ENCODE measurements at regions not wholly inside any gene's neighbourhood (a gene's known extent, or its start where the extent isn't known, plus 50 kb on each side); places are given as distances from the start of the nearest gene placed in this dataset.
"Not testable (repeated sequence)": the region's sequence is repeated elsewhere in the genome, so short reads cannot be mapped to it uniquely, and the experiment has no call there.

DNA sequence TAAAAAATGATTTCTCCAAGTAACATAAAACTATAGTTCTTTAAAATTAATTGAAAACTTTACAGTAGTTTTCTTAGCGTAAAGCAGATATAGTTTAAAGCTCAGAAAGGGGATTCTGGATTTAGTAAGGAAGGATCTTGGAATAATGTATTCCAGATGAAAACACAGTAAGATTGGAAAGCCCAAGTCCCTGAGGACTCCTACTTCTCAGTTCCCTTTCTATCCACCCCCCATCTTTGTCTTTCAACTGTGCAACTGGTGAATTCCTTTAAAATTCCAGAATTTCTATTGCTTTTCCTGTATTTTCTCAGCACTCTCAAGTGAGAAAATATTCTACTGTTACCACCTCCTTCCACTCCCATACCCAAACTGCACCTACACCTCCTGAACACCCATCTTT lies 184.5 kb upstream of the FBN2 start:
- no peaks in the 10 kb centered on the region for H3K79me2 ChIP-seq (ENCODE audit: insufficient read depth)
- H3F3A ChIP-seq (replicated peaks; ENCODE audit: insufficient read depth) = no peaks in the 10 kb centered on the region
- no peaks in the 10 kb centered on the region for H3K4me1 ChIP-seq (ENCODE audit: control insufficient read depth in 1 of 2, insufficient read depth in 2 of 2, low read depth in 1 of 2, low read length in 1 of 2)
- H4K20me1 ChIP-seq (ENCODE audit: insufficient read depth) = no peaks in the 10 kb centered on the region
- H3K9ac ChIP-seq = no peak overlapping the region
- no peak overlapping the region for H3K4me3 ChIP-seq (ENCODE audit: low read depth in 2 of 2, low read length in 1 of 2)
- TF ChIP-seq PBX3 (IDR thresholded peaks at IDR 0.05) (no peak), IRF3 (IDR thresholded peaks at IDR 0.05; ENCODE audit: low read depth, low read length) (no peak), CTCF (IDR thresholded peaks at IDR 0.05) (no peak), RAD21 (IDR thresholded peaks at IDR 0.05; ENCODE audit: low read length) (no peak), RXRA (IDR thresholded peaks at IDR 0.05; ENCODE audit: borderline replicate concordance, low read depth) (no peak), JUND (IDR thresholded peaks at IDR 0.05) (no peak), TEAD4 (IDR thresholded peaks at IDR 0.05; ENCODE audit: borderline replicate concordance, insufficient read depth) (no peak), NFIC (IDR thresholded peaks at IDR 0.05; ENCODE audit: borderline replicate concordance) (no peak), RFX5 (IDR thresholded peaks at IDR 0.05; ENCODE audit: low read length) (no peak), GABPA (IDR thresholded peaks at IDR 0.05; ENCODE audit: low read depth) (no peak), ELF1 (IDR thresholded peaks at IDR 0.05) (no peak), CHD2 (IDR thresholded peaks at IDR 0.05; ENCODE audit: low read length, partially characterized antibody) (no peak), TCF12 (IDR thresholded peaks at IDR 0.05) (no peak), FOXM1 (IDR thresholded peaks at IDR 0.05; ENCODE audit: low read depth) (no peak), TAF1 (IDR thresholded peaks at IDR 0.05; ENCODE audit: borderline replicate concordance, low read depth, low read length) (no peak), NRF1 (IDR thresholded peaks at IDR 0.05; ENCODE audit: low read depth, low read length) (no peak), EP300 (IDR thresholded peaks at IDR 0.05; ENCODE audit: borderline replicate concordance in 1 of 2, low read depth in 1 of 2, low read length in 1 of 2) (no peak), SMC3 (IDR thresholded peaks at IDR 0.05; ENCODE audit: low read depth, low read length) (no peak), SIN3A (IDR thresholded peaks at IDR 0.05; ENCODE audit: borderline replicate concordance, low read depth, low read length) (no peak), REST (IDR thresholded peaks at IDR 0.05; ENCODE audit: low read depth, low read length) (no peak)
- no peaks in the 10 kb centered on the region; the same call in 1 of the 2 replicates for H3K27me3 ChIP-seq (ENCODE audit: insufficient read depth)
- WGBS (ENCODE audit: low lambda C conversion rate) = 22% methylated on average over 1 of the region's 1 CpG
- H3K27ac ChIP-seq (ENCODE audit: low read depth in 2 of 2, low read length in 1 of 2) = no peak overlapping the region
- no peaks in the 10 kb centered on the region for H3K9me2 ChIP-seq
- no peaks in the 10 kb centered on the region for H3K9me3 ChIP-seq
- no peak for DNase-seq
- ChIA-PET POLR2A (no interaction called here), CTCF (no interaction called here)
- H3K4me2 ChIP-seq = no peak overlapping the region
- H3K36me3 ChIP-seq (replicated peaks in 1 of 2; ENCODE audit: control insufficient read depth in 1 of 2, insufficient read depth in 2 of 2, low read length in 1 of 2) = no peaks in the 10 kb centered on the region
- no peak overlapping the region for H2AFZ ChIP-seq (ENCODE audit: low read depth)

- H3K4me3 ChIP-seq (ENCODE audit: low read depth in 2 of 2, low read length in 1 of 2); H3F3A ChIP-seq (replicated peaks; ENCODE audit: insufficient read depth); CTCF ChIA-PET; H3K79me2 ChIP-seq (ENCODE audit: insufficient read depth); POLR2A ChIA-PET; DNase-seq; H3K4me1 ChIP-seq (ENCODE audit: control insufficient read depth in 1 of 2, insufficient read depth in 2 of 2, low read depth in 1 of 2, low read length in 1 of 2); H3K4me2 ChIP-seq; H3K9me2 ChIP-seq; H3K9ac ChIP-seq; H3K9me3 ChIP-seq; H3K27ac ChIP-seq (ENCODE audit: low read depth in 2 of 2, low read length in 1 of 2); H2AFZ ChIP-seq (ENCODE audit: low read depth); H3K27me3 ChIP-seq (ENCODE audit: insufficient read depth); H4K20me1 ChIP-seq (ENCODE audit: insufficient read depth); H3K36me3 ChIP-seq (replicated peaks in 1 of 2; ENCODE audit: control insufficient read depth in 1 of 2, insufficient read depth in 2 of 2, low read length in 1 of 2): not testable (repeated sequence)
- 0% methylated on average over 2 of the region's 2 CpGs for WGBS (ENCODE audit: low lambda C conversion rate)
Observed at GRCh38 chr5:128730021-128730420, 192.0 kb upstream of the FBN2 start.
